DND-41 (cell line): ENCODE measurements at regions not wholly inside any gene's neighbourhood (a gene's known extent, or its start where the extent isn't known, plus 50 kb on each side); places are given as distances from the start of the nearest gene placed in this dataset.

ENCODE experiments used
- ATAC-seq: fragments of 200-7000 bp; cut with Tn5 transposase; 3 replicates; pipeline ENCODE4 v1.9.1; 2021; ENCODE audit warnings: low read depth; ENCODE audit not compliant: insufficient read depth
- DNase-seq: peaks from one replicate; pipeline ENCODE4 v3.0.0-alpha.2; 2020
- H2AFZ ChIP-seq: 2 replicates; pipeline ENCODE4 v1.6.0; 2012; ENCODE audit warnings: low read depth, low read length
- H3K27ac ChIP-seq: 2 replicates; pipeline ENCODE4 v1.5.1; 2012; ENCODE audit warnings: low read length, inconsistent platforms
- H3K27me3 ChIP-seq: fragments of 200-600 bp; sonication (generic); 2 replicates; pipeline ENCODE4 v1.6.0; 2012; ENCODE audit warnings: low read length, mild to moderate bottlenecking, inconsistent platforms; ENCODE audit not compliant: insufficient read depth, poor library complexity
- H3K36me3 ChIP-seq: 2 replicates; pipeline ENCODE4 v1.5.1; 2012; ENCODE audit warnings: low read length, inconsistent platforms; ENCODE audit not compliant: insufficient read depth
- H3K4me1 ChIP-seq: 2 replicates; pipeline ENCODE4 v1.5.1; 2012; ENCODE audit warnings: mild to moderate bottlenecking, low read length; ENCODE audit not compliant: insufficient read depth
- H3K4me2 ChIP-seq: 2 replicates; pipeline ENCODE4 v1.6.0; 2012; ENCODE audit warnings: mild to moderate bottlenecking, moderate library complexity, low read length, inconsistent platforms; ENCODE audit not compliant: insufficient read depth
- H3K4me3 ChIP-seq, 2 experiments: fragments of 200-600 bp in 1 of 2; shearing (Covaris generic) in 1 of 2; 2 replicates each; pipeline ENCODE4 v1.5.1; 2012 to 2016; ENCODE audit warnings: inconsistent platforms in 2 of 2, low read length in 2 of 2, mild to moderate bottlenecking in 2 of 2, low read depth in 1 of 2, moderate library complexity in 1 of 2
- H3K79me2 ChIP-seq: 2 replicates; pipeline ENCODE4 v1.6.0; 2012; ENCODE audit warnings: low read length, inconsistent platforms; ENCODE audit not compliant: insufficient read depth
- H3K9ac ChIP-seq: 2 replicates; pipeline ENCODE4 v1.6.0; 2012; ENCODE audit warnings: low read depth, mild to moderate bottlenecking, inconsistent platforms, low read length, moderate library complexity
- H3K9me3 ChIP-seq: 2 replicates; pipeline ENCODE4 v1.5.1; 2012; ENCODE audit warnings: low read length, moderate library complexity, mild to moderate bottlenecking, inconsistent platforms; ENCODE audit not compliant: insufficient read depth, severe bottlenecking
- H4K20me1 ChIP-seq: 2 replicates; pipeline ENCODE4 v1.6.0; 2012; ENCODE audit warnings: low read length; ENCODE audit not compliant: insufficient read depth
- EZH2 ChIP-seq: IDR thresholded peaks from 3 replicates; pipeline ENCODE4 v1.6.1; 2012; ENCODE audit warnings: borderline replicate concordance, low read depth, mild to moderate bottlenecking, moderate library complexity, low read length, inconsistent platforms; ENCODE audit not compliant: severe bottlenecking
- TF ChIP-seq, protein P1 (sequence below): IDR thresholded peaks from 2 replicates; pipeline ENCODE4 v1.5.1; 2012; ENCODE audit warnings: borderline replicate concordance, low read length, moderate library complexity, mild to moderate bottlenecking; ENCODE audit not compliant: poor library complexity, severe bottlenecking; ENCODE audit errors: extremely low read depth

- Histone ChIP-seq H3K79me2 (no peaks in the 10 kb centered on the region), H3K27ac (no peak overlapping the region), H3K4me1 (no peaks in the 10 kb centered on the region), H3K4me3 (no peak overlapping the region), H3K36me3 (no peaks in the 10 kb centered on the region), H4K20me1 (no peaks in the 10 kb centered on the region), H3K9ac (no peak overlapping the region), H3K27me3 (peaks cover 4% of the 10 kb centered on the region), H3K9me3 (no peaks in the 10 kb centered on the region), H2AFZ (no peak overlapping the region), H3K4me2 (no peak overlapping the region)
- ATAC-seq (no peak), DNase-seq (no peak)
- TF ChIP-seq, protein P1, sequence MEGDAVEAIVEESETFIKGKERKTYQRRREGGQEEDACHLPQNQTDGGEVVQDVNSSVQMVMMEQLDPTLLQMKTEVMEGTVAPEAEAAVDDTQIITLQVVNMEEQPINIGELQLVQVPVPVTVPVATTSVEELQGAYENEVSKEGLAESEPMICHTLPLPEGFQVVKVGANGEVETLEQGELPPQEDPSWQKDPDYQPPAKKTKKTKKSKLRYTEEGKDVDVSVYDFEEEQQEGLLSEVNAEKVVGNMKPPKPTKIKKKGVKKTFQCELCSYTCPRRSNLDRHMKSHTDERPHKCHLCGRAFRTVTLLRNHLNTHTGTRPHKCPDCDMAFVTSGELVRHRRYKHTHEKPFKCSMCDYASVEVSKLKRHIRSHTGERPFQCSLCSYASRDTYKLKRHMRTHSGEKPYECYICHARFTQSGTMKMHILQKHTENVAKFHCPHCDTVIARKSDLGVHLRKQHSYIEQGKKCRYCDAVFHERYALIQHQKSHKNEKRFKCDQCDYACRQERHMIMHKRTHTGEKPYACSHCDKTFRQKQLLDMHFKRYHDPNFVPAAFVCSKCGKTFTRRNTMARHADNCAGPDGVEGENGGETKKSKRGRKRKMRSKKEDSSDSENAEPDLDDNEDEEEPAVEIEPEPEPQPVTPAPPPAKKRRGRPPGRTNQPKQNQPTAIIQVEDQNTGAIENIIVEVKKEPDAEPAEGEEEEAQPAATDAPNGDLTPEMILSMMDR: no peak
- TF ChIP-seq EZH2: no peak
These were observed 106.4 kb downstream of the SOD2 start for GRCh38 chr6:159586684-159587083.

DNA sequence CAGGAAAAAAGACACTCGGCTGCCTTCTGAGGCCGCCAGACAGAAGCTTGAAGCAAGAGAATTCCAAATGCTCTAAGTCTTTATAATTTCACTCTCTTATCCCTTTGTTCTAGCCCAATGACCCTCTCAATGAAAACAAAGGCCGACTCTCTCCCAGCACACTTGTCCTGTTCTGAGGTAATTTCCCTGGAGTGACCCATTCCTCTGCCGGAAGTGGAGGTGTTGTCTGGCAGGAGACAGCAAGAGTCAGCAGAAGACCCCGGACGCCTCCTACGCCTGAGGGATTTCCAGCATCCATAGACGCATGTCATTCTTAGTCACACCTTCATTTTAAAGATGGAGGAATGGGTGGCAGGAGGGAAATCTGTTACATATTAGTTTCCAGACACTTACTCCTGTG, 110.3 kb downstream of the SOD2 start:
- H3K79me2 ChIP-seq: no peaks in the 10 kb centered on the region
- H3K9me3 ChIP-seq: no peaks in the 10 kb centered on the region
- H3K36me3 ChIP-seq: no peaks in the 10 kb centered on the region
- no peak overlapping the region for H3K4me2 ChIP-seq
- H3K9ac ChIP-seq: no peak overlapping the region
- TF ChIP-seq, protein P1: no peak
- no peak for TF ChIP-seq EZH2
- no peaks in the 10 kb centered on the region for H4K20me1 ChIP-seq
- peaks cover 4% of the 10 kb centered on the region for H3K27me3 ChIP-seq
- no peak for DNase-seq
- no peak overlapping the region for H3K27ac ChIP-seq
- no peak overlapping the region for H3K4me3 ChIP-seq
- H2AFZ ChIP-seq: no peak overlapping the region
- H3K4me1 ChIP-seq: no peaks in the 10 kb centered on the region
- no peak for ATAC-seq

DNA sequence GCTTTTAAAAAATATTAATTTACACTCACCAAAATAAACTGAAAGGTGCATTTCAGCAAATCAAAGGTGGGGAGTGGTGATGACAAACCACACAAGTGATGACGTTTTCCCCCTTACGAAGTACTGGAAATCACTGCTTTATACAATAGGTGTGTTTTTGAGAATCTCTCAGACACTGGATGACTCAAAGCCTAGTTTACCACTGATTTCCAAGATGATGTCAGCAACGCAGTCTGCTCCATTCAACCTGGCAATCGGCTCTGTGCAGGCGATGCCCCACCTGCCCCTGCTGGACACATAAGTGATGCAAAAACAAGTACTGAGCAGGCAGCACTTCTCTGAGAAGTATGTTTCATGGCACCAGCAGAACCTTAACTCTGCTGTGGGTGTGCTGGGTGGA, 114.4 kb downstream of the SOD2 start:
- no peaks in the 10 kb centered on the region for H3K79me2 ChIP-seq
- H3K27ac ChIP-seq: no peak overlapping the region
- H3K27me3 ChIP-seq: no peaks in the 10 kb centered on the region
- no peaks in the 10 kb centered on the region for H4K20me1 ChIP-seq
- ATAC-seq (no peak), DNase-seq (no peak)
- no peaks in the 10 kb centered on the region for H3K36me3 ChIP-seq
- H3K9me3 ChIP-seq: no peaks in the 10 kb centered on the region
- H3K4me1 ChIP-seq: no peaks in the 10 kb centered on the region
- H2AFZ ChIP-seq: no peak overlapping the region
- H3K4me2 ChIP-seq: no peak overlapping the region
- TF ChIP-seq EZH2: no peak
- TF ChIP-seq, protein P1: no peak
- H3K4me3 ChIP-seq: no peak overlapping the region
- no peak overlapping the region for H3K9ac ChIP-seq

DNA sequence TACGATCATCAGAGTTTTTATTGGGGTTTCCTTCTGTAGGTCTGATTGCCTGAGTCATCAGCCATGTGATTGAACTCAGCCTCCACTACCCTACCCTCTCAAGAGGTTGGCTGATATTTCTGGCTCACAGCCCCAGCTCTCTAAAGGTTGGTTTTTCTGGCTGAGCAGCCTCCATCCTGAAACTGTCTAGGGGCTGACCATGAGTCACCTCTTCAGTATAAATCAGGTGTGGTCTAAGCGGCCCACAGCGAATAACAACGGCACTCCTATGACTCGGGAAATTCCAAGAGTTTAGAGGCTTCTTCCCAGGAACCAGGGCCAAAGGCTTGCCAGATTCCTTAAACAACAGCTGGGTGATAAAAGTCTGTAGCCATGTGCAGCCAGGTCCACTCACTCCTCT, 115.5 kb downstream of the SOD2 start:
- Histone ChIP-seq H3K36me3 (no peaks in the 10 kb centered on the region), H3K27me3 (no peaks in the 10 kb centered on the region), H4K20me1 (no peaks in the 10 kb centered on the region), H3K9ac (no peak overlapping the region), H3K27ac (no peak overlapping the region), H3K79me2 (no peaks in the 10 kb centered on the region), H3K4me3 (no peak overlapping the region), H2AFZ (no peak overlapping the region), H3K4me2 (no peak overlapping the region), H3K9me3 (no peaks in the 10 kb centered on the region), H3K4me1 (no peaks in the 10 kb centered on the region)
- TF ChIP-seq, protein P1: no peak
- TF ChIP-seq EZH2: no peak
- ATAC-seq: no peak
- DNase-seq: no peak
